ENCODE measurements at regions not wholly inside any gene's neighbourhood (a gene's known extent, or its start where the extent isn't known, plus 50 kb on each side); places are given as distances from the start of the nearest gene placed in this dataset. TPM values are rescaled to one million over a fixed set of nuclear protein-coding genes. Genes with fewer than 3 reads are reported as not detected.

DNA sequence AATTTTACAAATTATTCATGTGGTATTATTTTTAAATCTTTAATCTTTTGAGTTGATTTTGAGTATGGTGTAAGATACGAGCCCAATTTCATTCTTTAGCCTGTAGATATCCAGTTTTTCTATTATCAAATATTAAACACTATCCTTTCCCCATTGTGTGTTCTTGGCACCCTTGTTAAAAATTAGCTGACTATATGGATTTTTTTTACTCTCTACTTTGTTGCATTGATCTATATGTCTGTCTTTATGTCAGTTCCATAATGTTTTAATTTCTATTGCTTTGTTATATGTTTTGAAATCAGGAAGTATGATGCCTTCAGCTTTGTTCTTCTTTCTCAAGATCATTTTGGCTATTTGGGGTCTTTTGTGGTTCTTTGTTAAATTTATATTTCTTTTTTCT is 80.9 kb upstream of the ZNF804A start:
- DNase-seq (ENCODE audit: low spot score), result no peak

DNA sequence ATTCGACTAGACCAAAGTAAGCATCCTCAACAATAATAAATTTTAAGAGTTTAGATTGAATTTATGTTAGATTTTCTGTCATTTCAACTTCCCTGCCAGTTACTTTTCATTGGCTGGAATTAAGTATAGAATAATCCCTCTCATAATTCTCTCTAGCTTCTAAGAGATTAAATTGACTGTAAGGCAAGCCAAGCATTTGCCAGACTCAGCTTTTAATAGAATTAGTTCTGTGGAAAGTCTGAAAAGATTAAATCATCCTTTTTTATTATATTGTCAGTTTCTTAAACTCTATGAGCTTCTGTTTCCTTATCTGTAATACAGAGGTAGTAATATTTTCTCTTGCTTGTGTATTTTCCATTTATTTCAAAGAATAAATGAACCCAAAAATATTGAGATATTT is 77.9 kb upstream of the ZNF804A start:
- DNase-seq (ENCODE audit: low spot score), result no peak

DNA sequence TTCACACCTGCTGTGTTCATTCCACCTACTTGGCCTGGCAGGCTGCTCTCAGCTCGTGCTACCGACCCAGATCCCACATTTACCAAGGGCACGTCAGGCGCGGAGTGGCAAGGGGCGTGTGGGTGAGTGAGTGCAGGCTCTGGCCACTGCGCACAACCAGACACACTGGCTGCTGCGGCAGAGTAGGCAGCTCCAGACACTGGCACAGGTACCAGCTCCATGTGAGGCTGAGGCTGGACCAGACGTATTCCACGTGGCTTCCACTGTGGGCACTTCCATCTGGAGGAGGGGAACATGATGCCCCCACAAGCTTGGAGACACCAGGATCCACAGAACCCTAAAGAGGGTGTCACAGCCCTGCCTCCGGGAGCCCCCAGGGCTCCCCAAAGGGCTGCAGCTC is 74.6 kb upstream of the ZNF804A start:
- DNase-seq (ENCODE audit: low spot score), result peak; percentile 83

DNA sequence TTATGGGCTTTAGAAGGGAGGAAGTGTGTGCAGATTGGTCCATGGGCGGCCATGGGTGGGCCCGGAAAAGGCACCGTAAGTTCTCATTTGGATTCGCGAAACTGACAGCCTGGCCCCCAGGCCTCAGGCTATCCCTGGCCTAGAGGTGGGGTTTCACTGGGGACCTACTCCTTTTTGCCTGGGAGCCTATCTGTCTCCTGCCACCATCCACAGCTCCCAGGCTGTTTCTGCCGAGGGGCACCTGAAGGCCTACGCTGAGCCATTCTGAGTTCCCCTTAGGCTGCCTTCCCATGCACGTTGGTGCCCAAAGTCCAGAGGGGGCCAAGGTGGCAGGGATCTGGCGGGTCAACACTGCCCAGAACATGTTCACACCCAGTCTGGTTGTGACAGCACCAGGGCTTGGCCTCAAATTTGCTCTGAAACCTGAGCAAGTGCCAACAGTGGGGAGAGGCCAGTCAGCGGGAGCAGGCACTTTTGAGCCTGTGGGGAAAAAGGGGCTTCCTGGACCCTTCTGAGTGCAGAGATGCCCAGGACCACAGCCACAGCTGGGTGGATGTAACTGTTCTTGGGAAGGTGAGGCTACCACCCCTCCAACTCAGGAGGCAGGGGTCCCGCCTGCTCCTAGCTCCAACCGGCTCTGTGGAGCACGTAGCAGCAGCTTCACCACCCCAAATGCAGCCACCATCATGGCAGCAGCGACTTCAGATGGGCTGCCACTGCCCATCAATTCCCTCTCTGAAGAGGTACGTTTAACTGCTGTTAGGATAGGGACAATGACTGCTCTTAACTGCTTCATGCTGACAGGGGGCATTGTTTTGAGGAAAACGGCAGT is 73.6 kb upstream of the ZNF804A start:
- DNase-seq (ENCODE audit: low spot score), result no peak

DNA sequence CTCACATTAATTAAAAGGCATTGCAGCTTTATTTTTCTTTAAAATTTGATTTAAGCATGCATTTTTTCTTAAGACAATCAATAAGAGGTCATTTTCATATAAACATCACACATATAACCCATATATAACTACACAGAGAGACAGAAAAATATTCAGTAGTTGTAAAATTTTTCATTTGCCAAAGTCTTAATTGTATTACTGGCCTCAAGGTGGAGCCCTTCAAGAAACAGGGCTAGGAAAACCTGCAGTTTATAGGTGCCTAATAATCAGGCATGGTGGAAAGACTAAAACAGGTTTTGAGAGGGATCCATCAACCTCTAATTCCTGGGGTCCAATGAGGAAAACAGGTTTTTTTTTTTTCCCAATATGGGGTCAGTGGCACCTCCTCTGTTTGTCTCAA is 71.3 kb upstream of the ZNF804A start:
- DNase-seq (ENCODE audit: low spot score), result no peak

DNA sequence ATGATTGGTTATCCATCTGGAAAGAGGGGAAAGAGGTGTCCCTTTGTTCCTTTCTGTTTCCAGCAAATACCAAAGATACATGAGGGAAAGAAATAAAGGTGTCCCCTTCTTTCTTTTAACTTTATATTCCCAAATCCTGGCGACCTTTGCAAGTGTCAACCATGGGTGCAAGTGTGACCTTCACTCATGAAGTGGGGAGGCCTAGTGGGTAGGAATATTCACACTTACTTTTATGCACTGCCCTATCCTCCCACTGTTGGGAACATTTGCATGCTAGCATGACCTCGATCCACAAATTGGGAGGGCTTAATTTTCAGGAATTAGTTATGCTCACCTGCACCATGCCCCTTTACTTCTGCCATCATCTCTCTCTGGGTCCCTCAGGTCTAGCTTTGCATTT is 70.2 kb upstream of the ZNF804A start:
- DNase-seq (ENCODE audit: low spot score), result no peak

DNA sequence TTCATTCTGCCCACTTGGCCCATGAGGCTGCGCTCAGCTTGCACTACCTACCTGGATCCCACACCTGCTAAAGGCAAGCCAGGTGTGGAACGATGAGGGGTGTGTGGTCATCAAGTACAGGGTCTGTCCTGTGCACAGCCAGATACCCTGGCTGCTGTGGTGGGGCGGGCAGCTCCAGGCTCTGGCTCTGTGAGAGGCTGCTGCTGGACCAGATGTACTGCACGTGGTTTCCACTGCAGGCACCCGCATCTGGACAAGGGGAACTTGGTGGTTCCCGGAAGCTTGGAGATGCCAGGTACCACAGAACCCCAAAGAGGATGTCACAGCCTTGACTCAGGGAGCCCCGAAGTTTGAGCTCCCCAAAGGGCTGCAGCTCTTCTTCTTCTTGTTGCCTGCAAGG is 68.1 kb upstream of the ZNF804A start:
- no peak for DNase-seq (ENCODE audit: low spot score)

DNA sequence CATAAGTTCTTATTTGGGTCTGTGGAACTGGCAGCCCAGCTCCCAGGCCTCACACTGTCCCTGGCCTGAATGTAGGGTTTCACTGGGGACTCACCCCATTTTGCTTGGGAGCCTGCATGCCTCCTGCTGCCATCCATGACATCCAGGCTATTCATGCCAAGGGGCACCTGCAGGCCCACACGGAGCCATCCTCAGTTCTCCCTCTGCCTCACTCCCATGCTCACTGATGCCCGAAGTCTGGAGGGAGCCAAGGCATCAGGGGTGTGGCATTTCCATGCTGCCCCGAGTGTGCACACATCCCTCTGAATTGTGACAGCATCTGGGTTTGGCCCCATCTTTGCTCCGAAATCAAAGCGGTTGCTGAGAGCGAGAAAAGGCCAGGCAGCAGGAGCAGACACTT is 67.4 kb upstream of the ZNF804A start:
- no peak for DNase-seq (ENCODE audit: low spot score)

DNA sequence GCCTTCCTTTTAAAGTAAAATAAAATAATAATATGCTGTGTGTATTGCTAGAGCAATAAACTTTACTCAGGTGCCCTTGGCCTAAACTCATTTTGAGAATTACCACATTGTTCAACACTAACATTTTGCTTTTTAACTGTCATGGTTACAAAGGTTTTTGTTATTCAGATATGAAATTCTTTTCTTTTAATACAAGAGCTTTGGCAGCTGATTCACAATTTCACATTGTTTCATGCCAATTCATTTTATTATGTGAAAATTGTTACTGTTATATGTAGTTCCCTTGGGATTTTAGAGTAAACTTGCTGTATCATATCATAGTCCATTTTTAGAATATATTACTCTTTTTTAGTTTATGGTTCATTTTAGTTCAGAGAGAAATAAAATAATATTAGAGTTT is 65.8 kb upstream of the ZNF804A start:
- no peak for DNase-seq (ENCODE audit: low spot score)

DNA sequence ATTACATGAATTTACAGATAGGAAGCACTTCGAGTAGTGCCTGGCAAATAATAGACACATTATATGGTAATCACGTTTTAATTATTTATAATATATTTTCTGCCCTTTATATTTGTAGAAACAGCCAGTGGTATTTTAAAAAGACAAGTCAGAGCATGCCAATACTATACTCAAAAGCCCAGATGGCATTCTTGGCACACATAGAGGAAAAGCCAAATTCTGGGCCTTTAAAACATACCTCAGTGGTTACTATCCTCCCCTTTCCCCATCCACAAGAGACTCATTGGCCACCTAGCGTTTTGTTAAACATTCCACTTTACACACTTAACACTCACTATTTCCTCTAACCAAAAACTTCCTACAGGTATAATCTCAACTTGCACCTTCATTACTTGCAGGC is 63.3 kb upstream of the ZNF804A start:
- no peak for DNase-seq (ENCODE audit: low spot score)

DNA sequence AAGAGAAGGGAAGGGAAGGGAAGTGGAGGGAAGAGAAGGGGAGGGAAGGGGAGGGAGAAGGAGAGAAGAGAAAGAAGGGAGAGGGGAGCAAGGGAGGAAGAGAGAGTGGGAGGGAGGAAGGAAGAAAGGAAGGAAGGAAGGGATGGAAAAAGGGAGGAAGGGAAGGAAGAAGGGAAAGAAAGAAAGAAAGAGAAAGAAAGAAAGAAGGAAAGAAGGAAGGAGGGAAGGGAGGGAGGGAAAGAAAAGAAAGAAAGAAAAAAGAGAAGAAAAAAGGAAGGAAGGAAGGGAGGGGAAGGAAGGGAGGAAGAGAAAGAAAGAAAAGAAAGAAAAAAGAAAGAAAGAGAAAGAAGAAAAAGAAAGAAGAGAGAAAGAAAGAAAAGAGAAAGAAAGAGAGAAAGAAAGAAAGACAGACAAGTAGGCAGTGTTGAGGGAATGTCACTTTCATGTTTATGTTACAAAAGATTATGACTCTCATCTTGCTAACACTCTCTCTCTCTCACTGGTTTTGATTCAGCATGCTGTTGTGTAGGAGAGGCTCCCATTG is 58.0 kb upstream of the ZNF804A start:
- no peak for DNase-seq (ENCODE audit: low spot score)

DNA sequence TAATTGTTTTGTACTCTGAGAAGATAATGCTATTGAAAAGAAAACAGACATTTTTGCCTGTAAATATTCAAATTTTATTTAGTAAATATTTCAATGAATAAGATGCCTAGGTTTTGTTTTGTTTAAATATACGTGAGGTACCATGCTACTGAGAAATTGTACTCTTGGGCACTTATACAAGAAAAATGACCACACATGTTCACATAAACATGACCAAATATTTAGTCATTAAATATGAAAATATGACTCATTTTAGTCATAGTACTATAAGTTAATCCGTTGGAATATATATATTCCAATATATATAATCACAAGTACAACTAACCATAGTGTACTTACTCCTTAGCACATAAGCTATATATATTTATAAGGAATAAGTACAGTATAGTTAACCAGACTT is 56.7 kb upstream of the ZNF804A start:
- DNase-seq (ENCODE audit: low spot score), result no peak

DNA sequence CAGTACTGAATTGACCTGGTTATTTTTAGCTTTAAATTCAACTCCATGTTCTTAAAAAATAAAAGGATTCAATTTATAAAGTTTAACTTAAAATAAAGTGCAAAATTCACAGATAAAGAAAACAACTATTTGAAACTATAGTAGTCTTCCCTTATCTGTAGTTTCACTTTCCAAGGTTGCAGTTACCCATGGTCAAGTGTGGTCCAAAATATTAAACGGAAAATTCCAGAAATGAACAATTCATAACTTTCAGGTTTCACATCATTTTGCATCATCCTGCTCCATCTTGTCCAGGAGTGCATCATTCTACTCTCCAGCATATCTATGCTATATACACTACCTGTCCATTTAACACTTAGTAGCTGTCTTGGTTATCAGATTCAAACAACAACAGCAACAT is 54.5 kb upstream of the ZNF804A start:
- no peak for DNase-seq (ENCODE audit: low spot score)

Small RNAs in the stretch of these regions (microRNA-seq; reads per million reads assigned to microRNA genes)
- not detected for gene MIR548AE1 (ENCODE audit: borderline number of aligned reads)

All from mesenteric fat pad (tissue), 1 donor.